ENCODE measurements at regions not wholly inside any gene's neighbourhood (a gene's known extent, or its start where the extent isn't known, plus 50 kb on each side); places are given as distances from the start of the nearest gene placed in this dataset.
"Not testable (repeated sequence)": the region's sequence is repeated elsewhere in the genome, so short reads cannot be mapped to it uniquely, and the experiment has no call there.

GRCh38 chr4:60992037-60992436 is 208.1 kb upstream of the ADGRL3 start:
- no peak for DNase-seq (ENCODE audit: low read depth)

- DNase-seq (ENCODE audit: low read depth) = no peak
Observed at GRCh38 chr4:61003301-61003700, 196.8 kb upstream of the ADGRL3 start.

- DNase-seq (ENCODE audit: low read depth) = no peak
Observed at GRCh38 chr4:61004651-61005170, 195.4 kb upstream of the ADGRL3 start.

- no peak for DNase-seq (ENCODE audit: low read depth)
Observed at GRCh38 chr4:61011051-61011450, 189.1 kb upstream of the ADGRL3 start.

GRCh38 chr4:61011936-61012335 is 188.2 kb upstream of the ADGRL3 start:
- not testable (repeated sequence) for DNase-seq (ENCODE audit: low read depth)

GRCh38 chr4:61024610-61025009 is 175.5 kb upstream of the ADGRL3 start:
- DNase-seq (ENCODE audit: low read depth) = no peak

GRCh38 chr4:61027939-61028338 is 172.2 kb upstream of the ADGRL3 start:
- DNase-seq (ENCODE audit: low read depth) = no peak

GRCh38 chr4:61036071-61036684 is 163.9 kb upstream of the ADGRL3 start:
- no peak for DNase-seq (ENCODE audit: low read depth)

- DNase-seq (ENCODE audit: low read depth) = no peak
Observed at GRCh38 chr4:61041527-61041926, 158.6 kb upstream of the ADGRL3 start.

GRCh38 chr4:61044837-61045236 is 155.3 kb upstream of the ADGRL3 start:
- DNase-seq (ENCODE audit: low read depth) = no peak

GRCh38 chr4:61049018-61049417 is 151.1 kb upstream of the ADGRL3 start:
- DNase-seq (ENCODE audit: low read depth) = no peak

- no peak for DNase-seq (ENCODE audit: low read depth)
Observed at GRCh38 chr4:61067381-61067780, 132.7 kb upstream of the ADGRL3 start.

- no peak for DNase-seq (ENCODE audit: low read depth)
Observed at GRCh38 chr4:61068060-61068459, 132.1 kb upstream of the ADGRL3 start.

GRCh38 chr4:61068745-61069144 is 131.4 kb upstream of the ADGRL3 start:
- no peak for DNase-seq (ENCODE audit: low read depth)

- no peak for DNase-seq (ENCODE audit: low read depth)
Observed at GRCh38 chr4:61070269-61070668, 129.9 kb upstream of the ADGRL3 start.

- no peak for DNase-seq (ENCODE audit: low read depth)
Observed at GRCh38 chr4:61079427-61079826, 120.7 kb upstream of the ADGRL3 start.

GRCh38 chr4:61079976-61080375 is 120.2 kb upstream of the ADGRL3 start:
- no peak for DNase-seq (ENCODE audit: low read depth)

- DNase-seq (ENCODE audit: low read depth) = no peak
Observed at GRCh38 chr4:61085534-61085933, 114.6 kb upstream of the ADGRL3 start.

GRCh38 chr4:61086357-61086756 is 113.8 kb upstream of the ADGRL3 start:
- DNase-seq (ENCODE audit: low read depth) = no peak

- DNase-seq (ENCODE audit: low read depth) = no peak
Observed at GRCh38 chr4:61086979-61087378, 113.1 kb upstream of the ADGRL3 start.

GRCh38 chr4:61094854-61095598 is 105.1 kb upstream of the ADGRL3 start:
- no peak for DNase-seq (ENCODE audit: low read depth)

- DNase-seq (ENCODE audit: low read depth) = no peak
Observed at GRCh38 chr4:61128682-61129081, 71.4 kb upstream of the ADGRL3 start.

GRCh38 chr4:61129971-61130370 is 70.2 kb upstream of the ADGRL3 start:
- DNase-seq (ENCODE audit: low read depth) = no peak
